Inferior parietal cortex (tissue), 1 donor: ENCODE measurements at regions not wholly inside any gene's neighbourhood (a gene's known extent, or its start where the extent isn't known, plus 50 kb on each side); places are given as distances from the start of the nearest gene placed in this dataset.

Experiments used
- DNase-seq: peaks from one replicate; pipeline ENCODE4 v3.0.0-alpha.2; 2016; ENCODE audit errors: extremely low spot score

DNA sequence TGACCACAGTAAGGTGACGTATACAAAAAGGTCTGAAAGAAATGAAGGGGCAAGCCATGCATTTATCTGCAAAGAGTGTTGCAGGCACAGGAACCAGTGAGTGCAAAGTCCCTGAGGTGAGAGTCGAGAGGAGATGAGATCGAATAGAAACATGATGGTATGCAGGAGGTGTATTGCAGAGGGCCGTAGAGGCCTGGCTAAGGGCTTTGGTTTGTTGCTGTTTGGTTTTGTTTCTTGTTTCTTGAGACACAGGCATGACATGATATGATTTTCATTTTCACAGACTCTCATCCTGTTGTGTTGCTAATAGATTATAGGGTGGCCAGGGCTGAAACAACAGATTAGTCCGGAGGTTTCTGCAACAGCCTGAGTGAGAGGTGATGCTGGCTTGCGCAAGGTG, 80.4 kb downstream of the HSPH1 start:
- no peak for DNase-seq

DNA sequence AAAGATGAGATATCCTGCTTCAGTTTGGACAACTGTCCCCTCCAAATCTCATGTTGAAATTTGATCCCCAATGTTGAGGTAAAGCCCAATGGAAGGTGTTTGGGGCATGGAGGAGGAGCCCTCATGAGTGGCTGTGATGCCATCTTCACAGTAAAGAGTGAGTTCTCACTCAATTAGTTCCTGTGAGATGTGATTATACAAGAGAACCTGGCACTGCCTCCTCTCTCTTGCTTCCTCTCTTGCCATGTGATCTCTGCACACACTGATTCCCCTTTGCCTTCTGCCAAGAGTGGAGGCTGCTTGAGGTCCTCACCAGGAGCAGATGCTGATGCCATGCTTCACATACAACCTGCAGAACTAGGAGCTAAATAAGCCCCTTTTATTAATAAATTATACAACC, 86.9 kb downstream of the HSPH1 start:
- no peak for DNase-seq

DNA sequence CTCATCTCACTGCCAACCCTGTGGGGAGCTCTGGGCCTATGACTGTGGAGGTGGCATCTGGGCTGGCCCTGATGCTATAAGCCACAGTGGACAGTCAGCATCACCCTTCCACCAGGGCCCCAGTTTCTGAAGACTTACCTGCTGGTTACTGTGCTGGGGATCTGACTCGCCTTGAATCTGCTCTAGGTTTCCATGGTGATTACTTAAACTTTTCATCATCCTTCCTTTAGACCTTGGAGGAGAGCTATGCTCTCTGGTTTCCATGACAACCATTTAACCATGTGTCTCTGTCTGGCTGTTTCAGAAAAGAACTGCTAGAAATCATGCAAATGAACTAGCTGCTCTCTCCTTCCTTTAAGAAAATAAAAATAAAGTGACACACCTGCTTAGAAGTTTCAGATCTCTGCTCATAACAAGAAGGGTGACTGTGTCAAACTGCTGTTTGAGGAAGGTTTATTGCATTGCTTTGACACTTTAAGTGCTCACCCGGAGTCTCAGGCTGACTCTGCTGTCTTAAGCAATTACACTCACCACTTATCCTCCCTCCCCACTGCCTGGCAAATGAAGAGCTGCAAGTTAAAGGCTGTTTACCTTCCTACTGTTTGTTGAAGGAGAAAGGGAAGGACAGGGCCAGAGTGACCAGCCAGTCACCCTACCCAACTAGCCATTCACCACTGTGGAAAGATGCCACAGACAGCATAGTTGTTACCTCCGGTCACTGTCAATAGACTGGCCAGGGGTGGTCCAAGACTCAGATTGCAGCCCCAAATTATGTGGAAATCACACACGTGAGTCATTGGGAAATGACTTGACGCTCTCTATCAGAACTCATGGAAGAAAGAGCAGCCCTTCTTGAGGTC, 87.6 kb downstream of the HSPH1 start:
- DNase-seq: peak; percentile 70

DNA sequence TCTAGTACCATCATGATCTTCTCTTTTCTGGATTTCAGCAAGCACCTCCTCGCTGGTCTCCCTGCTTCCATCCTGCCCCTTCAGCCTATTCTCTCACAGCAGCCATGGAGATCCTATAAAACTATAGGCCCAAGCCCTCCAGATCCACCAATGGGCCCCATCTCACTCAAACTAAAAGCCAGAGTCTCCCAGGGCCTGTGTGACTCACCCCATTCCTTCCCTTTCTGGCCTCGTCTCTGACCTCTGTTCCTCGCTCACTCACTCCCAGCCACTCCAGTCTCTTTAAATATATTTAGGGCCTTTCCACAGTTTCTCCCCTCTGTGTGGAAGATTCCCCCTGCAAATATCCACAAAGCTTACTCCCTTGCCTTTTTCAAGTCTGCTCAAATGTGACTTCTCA, 89.7 kb downstream of the HSPH1 start:
- no peak for DNase-seq

DNA sequence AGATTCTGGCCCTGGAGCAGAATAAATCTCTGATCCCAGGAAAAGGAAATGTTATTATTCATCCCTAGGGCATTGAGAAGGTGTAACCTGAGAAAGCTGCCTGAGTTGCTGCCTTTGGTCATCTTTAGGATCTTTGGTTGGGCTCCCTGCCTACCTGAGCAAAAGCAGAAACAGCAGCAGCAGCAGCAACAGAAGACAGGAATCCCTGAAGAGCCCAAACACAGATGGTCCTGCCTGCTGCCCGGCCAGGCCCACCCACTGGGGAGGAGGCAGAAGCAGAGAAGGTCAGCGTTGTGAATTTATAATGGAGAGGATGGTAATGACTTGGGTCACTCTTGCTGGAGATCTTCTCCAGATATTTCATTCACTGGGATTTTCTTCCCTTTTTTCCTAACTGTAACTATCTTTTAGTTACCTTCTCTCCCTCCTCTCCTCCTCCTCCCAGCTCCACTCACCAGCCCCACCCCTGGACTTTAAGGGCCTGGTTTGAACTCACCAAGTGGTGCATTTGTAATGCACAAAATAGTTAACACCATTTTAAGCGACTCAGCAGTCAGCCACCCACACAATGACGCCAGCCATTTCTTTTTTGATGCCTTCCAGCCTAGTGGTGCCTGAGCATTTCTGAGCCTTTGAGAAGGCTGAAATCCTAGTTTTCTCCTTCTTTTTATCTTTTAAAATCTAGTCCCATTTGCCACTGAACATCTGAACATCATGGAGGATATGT, 91.7 kb downstream of the HSPH1 start:
- DNase-seq: no peak

DNA sequence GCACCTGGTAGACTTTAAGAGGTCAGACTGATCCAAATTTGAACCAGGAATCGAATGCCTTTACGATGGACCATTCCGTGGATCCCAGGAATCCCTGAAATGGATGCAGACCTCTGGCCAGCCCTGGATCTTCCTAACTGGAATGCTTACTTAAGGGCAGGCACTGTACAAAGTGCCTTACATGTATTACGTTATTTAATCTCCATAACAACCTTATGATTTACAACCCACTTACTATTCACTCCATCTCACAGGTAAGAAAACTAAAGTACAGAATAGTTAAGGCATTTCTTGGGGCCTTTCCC, 93.6 kb downstream of the HSPH1 start:
- no peak for DNase-seq

DNA sequence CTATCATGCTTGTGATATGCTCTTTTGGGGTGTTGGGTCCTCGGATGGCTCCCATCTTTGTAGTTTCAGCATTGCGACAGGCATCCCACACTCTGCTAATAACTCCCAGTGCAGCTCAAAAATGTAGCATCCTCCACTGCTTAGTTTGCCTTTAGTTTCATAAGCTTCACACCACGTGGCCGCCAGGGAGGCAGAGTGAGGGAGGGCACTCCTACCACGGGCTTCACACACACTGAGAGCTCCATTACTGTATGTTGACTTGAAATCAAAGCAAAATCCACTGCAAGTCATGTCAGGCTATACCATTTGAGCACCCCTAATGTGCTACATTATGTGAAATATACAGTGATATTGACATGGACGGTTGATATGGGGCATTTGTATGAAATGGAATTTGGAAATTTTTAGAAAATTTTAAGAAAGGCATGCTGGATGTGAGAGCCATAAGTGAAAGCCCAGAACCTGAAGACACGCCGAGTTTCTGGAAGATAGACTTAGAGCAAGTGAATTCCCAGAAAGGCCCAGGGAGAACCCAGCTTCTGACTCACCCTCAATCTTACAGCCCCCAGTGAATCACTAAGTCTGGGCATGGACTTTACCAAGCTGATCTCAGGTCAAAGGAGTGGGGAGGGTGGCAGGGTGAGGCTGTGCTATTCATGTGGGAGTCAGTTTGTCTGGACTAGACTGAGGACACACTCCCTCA, 94.1 kb downstream of the HSPH1 start:
- DNase-seq: no peak

DNA sequence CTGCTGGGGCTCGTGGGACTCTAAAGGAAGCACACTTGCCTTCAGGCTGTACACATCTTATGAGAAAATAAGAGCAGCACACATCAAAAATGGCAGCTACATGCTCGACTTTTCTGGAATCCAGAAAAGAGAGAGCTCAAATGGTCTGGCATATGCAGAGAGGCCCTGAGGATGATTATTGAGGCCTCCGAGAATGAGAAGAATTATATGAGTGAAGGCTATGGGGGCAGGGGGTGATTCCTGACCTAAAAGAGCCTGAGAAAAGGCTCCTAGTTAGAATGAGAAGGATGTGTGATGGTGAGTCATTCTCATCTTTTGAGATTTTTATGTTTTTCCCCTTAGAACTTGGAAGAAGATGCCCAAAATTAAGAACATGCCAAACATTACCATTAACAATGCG, 97.1 kb downstream of the HSPH1 start:
- DNase-seq: no peak

DNA sequence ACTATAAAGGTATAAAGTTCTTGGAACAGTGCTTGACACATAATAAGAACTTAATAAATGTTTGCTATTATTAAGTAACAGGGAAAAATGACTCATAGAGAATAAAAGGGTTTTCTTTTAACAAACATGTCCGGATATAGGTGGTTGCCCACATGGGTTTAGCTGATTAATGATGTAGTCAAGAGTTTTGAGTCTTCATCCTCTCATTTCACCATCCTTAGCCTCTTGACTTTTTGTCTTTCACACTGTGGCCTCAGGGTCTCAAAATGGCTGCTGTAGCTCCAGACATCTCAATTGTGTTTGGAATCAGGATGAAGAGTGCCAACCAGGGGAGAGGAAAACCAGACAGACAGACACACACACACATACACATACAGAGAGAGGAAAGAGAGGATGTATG, 97.9 kb downstream of the HSPH1 start:
- no peak for DNase-seq

DNA sequence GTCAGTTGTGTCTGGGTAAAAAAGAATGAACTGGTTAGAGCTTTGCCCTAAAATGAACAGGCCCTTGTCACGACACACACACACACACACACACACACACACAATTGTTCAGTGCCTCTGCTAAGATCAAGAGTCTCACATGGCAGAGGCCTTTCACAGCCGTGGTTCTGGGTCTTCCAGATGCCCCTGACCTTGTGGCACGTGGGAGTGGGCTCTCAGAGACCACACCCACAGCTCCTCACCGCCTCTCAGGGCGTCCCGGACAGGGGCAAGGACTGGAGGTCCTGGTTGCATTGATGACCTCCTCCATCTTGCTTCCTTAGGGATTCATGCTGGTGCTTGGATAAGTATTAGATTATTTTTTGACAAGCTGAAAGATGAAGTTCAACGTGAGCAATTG, 101.0 kb downstream of the HSPH1 start:
- no peak for DNase-seq

DNA sequence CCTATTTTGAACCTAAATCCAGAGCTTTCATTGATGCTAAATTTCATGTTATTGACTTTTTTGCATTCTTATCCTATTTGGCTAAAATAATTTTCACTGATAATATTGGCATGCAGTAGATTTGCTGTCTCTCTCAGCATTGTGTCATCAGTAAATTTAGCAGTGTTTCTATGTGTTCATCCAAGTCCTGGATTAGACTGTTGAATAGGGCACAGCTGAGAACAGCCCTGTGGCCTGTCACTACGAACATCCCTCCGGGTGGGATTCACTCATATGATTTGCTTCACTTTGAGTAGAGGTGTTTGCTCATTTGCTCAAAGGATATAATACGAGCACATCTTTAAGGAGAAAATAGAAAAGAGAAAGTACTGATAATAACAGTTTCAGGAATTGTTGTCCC, 101.5 kb downstream of the HSPH1 start:
- DNase-seq: no peak

DNA sequence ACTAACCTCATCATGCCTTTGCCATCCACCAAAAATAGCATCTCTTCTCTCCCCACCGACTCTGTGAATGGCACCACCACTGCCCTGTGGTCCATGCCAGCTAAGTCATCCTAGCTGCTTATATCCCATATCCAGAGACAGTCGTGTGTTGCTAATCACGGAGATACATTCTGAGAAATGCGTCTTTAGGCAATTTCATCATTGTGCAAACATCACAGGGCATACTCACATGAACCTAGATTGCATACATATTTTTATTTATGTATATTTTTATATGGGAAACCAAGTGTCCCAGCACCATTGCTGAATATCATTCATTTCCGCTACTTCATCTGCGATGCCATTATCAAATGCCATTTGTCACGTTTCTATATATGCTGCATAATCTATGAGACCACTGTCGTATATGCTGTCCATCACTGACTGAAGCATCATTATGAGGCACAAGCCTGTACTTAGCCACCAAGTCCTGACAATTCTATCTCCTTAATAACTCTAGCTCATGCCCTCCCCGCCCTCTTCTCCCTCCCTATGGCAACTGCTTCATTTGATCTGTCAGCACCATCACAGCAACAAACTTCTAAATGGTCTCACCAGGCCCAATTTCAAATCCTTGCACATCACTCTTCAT, 104.2 kb downstream of the HSPH1 start:
- DNase-seq: no peak

DNA sequence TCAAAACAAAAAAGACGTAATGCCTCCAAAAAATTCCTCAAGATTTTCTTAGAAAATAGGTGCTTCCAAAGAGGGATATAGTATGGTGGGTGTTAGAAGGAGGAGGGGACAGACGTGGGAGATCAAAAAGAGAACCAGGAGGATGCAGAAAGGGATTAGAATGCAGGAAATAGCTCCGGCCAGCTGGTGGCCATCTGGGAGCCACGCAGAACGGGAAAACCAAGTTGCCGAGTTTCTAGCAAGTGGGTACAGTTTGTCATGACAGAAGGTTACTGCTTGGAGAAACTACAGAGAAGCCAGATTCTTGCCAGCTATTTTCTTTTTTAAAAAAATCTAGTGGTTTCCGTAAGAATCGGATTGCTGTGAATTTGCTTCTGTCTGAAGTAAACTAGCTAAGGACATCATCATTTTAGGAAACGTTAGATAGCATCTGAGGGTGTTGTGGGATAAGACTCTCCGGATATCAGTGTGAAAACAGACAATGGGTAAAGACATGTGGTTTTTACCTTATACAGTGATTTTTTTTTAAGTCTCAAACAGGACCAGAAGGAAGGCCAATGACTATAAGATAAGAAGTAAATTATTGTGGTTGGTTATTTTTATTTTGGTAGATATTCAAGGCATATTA, 104.9 kb downstream of the HSPH1 start:
- DNase-seq: no peak

DNA sequence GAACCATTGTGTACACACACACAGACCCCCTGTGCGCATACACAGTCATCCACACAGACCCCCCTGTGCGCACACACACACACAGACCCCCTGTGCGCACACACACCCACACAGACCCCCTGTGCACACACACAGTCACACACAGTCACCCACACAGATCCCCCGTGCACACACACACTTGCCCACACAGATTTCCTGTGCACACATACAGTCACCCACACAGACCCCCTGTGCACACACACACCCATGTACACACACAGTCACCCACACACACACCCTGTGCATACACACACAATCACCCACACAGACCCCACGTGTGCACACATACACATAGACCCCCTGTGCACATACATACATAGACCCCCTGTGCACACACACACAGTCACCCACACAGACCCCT, 106.1 kb downstream of the HSPH1 start:
- no peak for DNase-seq

DNA sequence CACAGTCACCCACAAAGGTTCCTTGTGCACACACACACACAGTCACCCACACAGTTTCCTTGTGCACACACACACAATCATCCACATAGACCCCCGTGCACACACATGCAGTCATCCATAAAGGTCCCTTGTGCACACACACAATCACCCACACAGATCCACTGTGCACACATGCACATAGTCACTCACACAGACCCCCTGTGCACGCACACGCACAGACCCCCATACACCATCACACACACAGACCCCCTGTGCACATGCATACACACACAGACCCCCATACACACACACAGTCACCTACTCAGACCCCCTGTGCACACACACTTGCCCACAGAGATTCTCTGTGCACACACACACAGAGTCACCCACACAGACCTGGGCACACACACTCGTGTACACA, 107.1 kb downstream of the HSPH1 start:
- no peak for DNase-seq

DNA sequence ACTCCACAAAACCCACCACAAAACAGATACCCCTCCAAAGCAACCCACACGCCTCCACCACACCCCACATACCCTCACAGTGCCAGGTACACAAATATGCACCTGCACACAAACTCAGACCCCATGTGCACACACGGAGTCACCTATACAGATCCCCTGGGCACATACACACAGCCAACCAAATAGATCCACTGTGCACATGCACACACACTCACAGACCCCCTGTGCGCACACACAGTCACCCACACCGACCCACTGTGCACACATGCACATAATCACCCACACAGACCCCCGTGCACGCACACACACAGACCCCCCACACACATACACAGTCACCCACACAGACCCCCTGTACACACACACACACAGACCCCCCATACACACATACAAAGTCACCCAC, 107.8 kb downstream of the HSPH1 start:
- DNase-seq: no peak

DNA sequence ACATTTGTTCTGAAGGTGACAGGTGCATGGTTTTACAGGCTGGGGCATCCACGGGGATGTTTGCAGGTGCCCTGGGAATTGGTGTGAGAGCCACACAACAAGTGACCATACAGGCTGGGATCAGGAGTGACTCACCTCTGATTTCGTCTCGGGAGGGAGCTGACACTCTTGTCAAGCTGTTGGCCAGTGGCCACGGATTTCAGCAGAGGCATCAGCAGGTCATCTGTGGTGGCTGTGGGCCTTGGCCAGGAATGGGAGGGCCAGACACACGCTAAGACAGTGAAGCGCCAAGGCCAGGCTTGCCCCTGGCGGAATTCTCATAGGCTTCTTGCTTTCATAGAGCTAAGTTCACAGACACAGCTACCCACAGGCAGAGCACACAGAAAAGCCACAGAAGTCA, 108.6 kb downstream of the HSPH1 start:
- no peak for DNase-seq

DNA sequence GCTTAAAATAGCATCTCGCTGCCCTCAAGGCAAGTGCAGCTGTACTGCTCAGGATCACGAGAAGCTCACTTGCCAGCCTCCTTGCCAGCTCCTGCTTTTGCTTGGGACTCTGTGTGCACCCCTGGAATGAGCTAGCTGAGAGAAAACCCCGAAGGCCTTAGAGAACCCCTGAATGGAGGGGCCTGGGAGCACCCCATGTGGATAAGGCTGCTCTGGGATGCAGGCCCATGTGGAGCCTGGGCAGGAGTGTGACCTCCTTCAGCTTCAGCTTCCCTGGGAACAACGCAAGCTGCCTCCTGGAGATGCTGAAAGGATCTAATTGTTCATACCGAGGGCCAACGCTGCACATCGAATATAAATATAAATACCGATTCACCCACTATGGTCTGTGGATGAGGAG, 109.2 kb downstream of the HSPH1 start:
- no peak for DNase-seq

DNA sequence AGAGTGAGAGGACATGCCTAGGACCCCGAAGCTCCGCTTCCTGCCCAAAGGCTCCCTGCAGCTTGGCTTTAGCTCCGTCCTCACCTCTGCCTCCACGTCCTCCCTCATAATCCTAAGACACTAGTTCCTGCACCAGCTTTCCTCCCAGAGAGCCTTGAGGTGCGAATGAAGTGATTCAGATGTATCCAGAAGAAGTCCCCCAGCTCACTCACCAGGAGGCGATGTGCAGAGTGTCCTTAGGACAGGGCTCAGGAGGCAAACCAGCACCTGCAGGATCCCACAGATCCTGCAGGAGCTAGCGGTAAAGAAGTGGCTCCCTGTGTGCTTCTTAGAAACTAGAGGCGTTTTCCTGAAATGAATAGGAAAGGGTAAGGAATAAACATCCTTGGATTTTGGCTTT, 109.7 kb downstream of the HSPH1 start:
- DNase-seq: no peak

DNA sequence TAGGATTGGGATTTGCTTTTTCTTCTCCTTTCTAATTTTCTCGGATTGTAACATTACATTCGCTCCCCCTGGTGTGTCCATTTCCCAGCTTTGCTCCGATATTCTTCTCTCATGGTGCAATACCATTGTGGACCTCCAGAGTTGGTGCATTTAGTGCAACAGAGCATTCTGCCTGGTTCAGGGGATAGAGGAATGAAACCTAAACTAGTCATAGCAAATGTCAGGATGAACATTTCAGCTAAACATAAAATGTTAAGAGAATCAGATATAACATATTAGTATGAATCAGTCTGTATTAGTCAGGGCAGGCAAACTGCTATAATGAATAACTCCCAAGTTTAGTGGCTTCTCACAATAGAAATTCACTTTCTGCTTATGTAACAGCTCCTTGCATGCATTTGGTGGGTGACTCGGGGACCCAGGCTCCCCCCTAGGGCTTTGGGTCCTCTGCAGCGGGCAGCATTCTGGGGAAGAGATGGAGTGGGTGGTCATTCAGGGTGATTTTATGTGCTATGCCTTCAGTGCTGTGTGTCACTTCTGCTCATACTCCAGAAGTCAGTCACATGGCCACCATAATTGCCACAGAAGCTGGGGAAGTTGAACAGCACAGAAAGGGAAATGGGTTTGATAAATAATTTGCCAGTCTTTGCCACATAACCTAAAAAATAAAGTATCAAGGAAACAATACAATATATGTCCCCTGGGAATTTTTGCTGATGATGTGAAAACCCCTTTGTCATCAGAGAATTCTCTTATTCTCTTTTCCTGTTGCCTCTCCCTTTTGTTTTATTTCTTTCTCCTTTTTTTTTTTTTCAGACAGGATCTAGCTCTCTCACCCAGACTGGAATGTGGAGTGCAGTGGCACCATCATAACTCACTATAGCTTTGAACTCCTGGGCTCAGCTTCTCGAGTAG, 111.0 kb downstream of the HSPH1 start:
- DNase-seq: no peak

DNA sequence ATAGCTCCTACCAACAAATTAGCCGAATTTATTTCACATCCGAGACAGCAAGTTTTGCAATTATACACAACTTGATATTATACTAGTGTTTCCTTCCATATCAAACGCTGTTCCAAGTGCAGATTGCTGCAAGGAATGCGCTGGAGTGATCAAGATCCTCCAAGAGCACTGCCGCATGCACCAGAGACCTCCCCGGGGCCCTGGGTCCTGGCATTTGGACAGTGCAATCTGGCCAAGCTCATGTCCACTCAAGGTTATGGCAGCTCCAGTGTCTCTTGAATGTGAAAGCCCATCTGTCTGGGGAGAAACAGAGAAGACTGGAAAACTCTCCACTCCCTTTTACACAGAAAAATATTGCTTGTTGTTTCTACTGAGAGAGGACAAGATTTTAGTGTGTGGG, 111.9 kb downstream of the HSPH1 start:
- DNase-seq: no peak
